ENCODE measurements at regions not wholly inside any gene's neighbourhood (a gene's known extent, or its start where the extent isn't known, plus 50 kb on each side); places are given as distances from the start of the nearest gene placed in this dataset.
"Not testable (repeated sequence)": the region's sequence is repeated elsewhere in the genome, so short reads cannot be mapped to it uniquely, and the experiment has no call there.

- TF ChIP-seq ZFP90 (CRISPR knock-in tag; IDR thresholded peaks at IDR 0.05; ENCODE audit: borderline replicate concordance); ESRRA (CRISPR knock-in tag; IDR thresholded peaks at IDR 0.05; ENCODE audit: low read depth); CBX1 (IDR thresholded peaks at IDR 0.05; ENCODE audit: low read depth); MLX (CRISPR knock-in tag; IDR thresholded peaks at IDR 0.05); BRCA1 (CRISPR knock-in tag; IDR thresholded peaks at IDR 0.05); ATF3 (CRISPR knock-in tag; IDR thresholded peaks at IDR 0.05); NR2F2 (IDR thresholded peaks at IDR 0.05; ENCODE audit: borderline replicate concordance, low read depth); GTF2F1 (IDR thresholded peaks at IDR 0.05; ENCODE audit: low read length); SMC3 (IDR thresholded peaks at IDR 0.05; ENCODE audit: low read length); TARDBP (CRISPR knock-in tag; IDR thresholded peaks at IDR 0.05): not testable (repeated sequence)
Observed at GRCh38 chr9:95779597-95779996, 95.9 kb upstream of the ERCC6L2 start.

Data from HepG2 (cell line).